ENCODE measurements at regions not wholly inside any gene's neighbourhood (a gene's known extent, or its start where the extent isn't known, plus 50 kb on each side); places are given as distances from the start of the nearest gene placed in this dataset.
"Not testable (repeated sequence)": the region's sequence is repeated elsewhere in the genome, so short reads cannot be mapped to it uniquely, and the experiment has no call there.

- no peak for DNase-seq (ENCODE audit: extremely low read depth, low read depth)
- TF ChIP-seq CTCF (IDR thresholded peaks at IDR 0.05; ENCODE audit: low read depth, low read length) = no peak
Measured at GRCh38 chr9:30932226-30932625, 1452.2 kb upstream of the ACO1 start.

- TF ChIP-seq CTCF (IDR thresholded peaks at IDR 0.05; ENCODE audit: low read depth, low read length) = no peak
- no peak for DNase-seq (ENCODE audit: extremely low read depth, low read depth)
Measured at GRCh38 chr9:30935730-30936129, 1448.7 kb upstream of the ACO1 start.

GRCh38 chr9:30937106-30937505 is 1447.3 kb upstream of the ACO1 start:
- TF ChIP-seq CTCF (IDR thresholded peaks at IDR 0.05; ENCODE audit: low read depth, low read length) = no peak
- no peak for DNase-seq (ENCODE audit: extremely low read depth, low read depth)

- not testable (repeated sequence) for DNase-seq (ENCODE audit: extremely low read depth, low read depth)
Measured at GRCh38 chr9:30942852-30943251, 1441.6 kb upstream of the ACO1 start.

GRCh38 chr9:30943446-30944224 is 1440.8 kb upstream of the ACO1 start:
- no peak for DNase-seq (ENCODE audit: extremely low read depth, low read depth)
- no peak for TF ChIP-seq CTCF (IDR thresholded peaks at IDR 0.05; ENCODE audit: low read depth, low read length)

GRCh38 chr9:30944225-30944569 is 1440.2 kb upstream of the ACO1 start:
- no peak for TF ChIP-seq CTCF (IDR thresholded peaks at IDR 0.05; ENCODE audit: low read depth, low read length)
- no peak for DNase-seq (ENCODE audit: extremely low read depth, low read depth)

GRCh38 chr9:30944741-30945280 is 1439.6 kb upstream of the ACO1 start:
- no peak for TF ChIP-seq CTCF (IDR thresholded peaks at IDR 0.05; ENCODE audit: low read depth, low read length)
- DNase-seq (ENCODE audit: extremely low read depth, low read depth) = no peak

GRCh38 chr9:30964332-30964731 is 1420.1 kb upstream of the ACO1 start:
- no peak for TF ChIP-seq CTCF (IDR thresholded peaks at IDR 0.05; ENCODE audit: low read depth, low read length)
- DNase-seq (ENCODE audit: extremely low read depth, low read depth) = no peak

All from AG09319 (cell line).